Frontal cortex (tissue), 3 donors: ENCODE measurements at regions not wholly inside any gene's neighbourhood (a gene's known extent, or its start where the extent isn't known, plus 50 kb on each side); places are given as distances from the start of the nearest gene placed in this dataset.

Experiments
- DNase-seq, 2 donors: peaks; one replicate each; pipeline ENCODE4 v3.0.0; 2012; ENCODE audit warnings: low spot score in 2 of 2
- FAIRE-seq: peaks from 2 replicates; lab custom pipeline; 2012; peaks lifted over from hg19 to GRCh38; lab: Jason Lieb, UNC
- donor health status: control.
- donor health status: control.
- donor health status: control.

- FAIRE-seq, result no peak
- DNase-seq, result no peak
Observed at GRCh38 chr4:156659570-156659969, 312.0 kb downstream of the PDGFC start.

- FAIRE-seq (no peak), DNase-seq (no peak)
Observed at GRCh38 chr4:156656896-156657295, 314.7 kb downstream of the PDGFC start.

GRCh38 chr4:156654410-156654809 lies 317.2 kb downstream of the PDGFC start:
- no peak for FAIRE-seq
- no peak for DNase-seq

- FAIRE-seq, result no peak
- DNase-seq, result no peak
Observed at GRCh38 chr4:156643826-156644225, 327.8 kb downstream of the PDGFC start.

GRCh38 chr4:156642161-156642560 lies 329.4 kb downstream of the PDGFC start:
- FAIRE-seq, result no peak
- DNase-seq, result no peak

GRCh38 chr4:156638925-156639605 lies 332.5 kb downstream of the PDGFC start:
- FAIRE-seq (no peak), DNase-seq (no peak)

GRCh38 chr4:156638334-156638733 lies 333.3 kb downstream of the PDGFC start:
- no peak for FAIRE-seq

GRCh38 chr4:156636381-156636780 lies 335.2 kb downstream of the PDGFC start:
- no peak for DNase-seq

More at GRCh38 chr4:156638334-156638733, 333.3 kb downstream of the PDGFC start:
- DNase-seq, result no peak

GRCh38 chr4:156635051-156635450 lies 336.5 kb downstream of the PDGFC start:
- FAIRE-seq, result no peak
- DNase-seq, result no peak

More at GRCh38 chr4:156636381-156636780, 335.2 kb downstream of the PDGFC start:
- no peak for FAIRE-seq

- DNase-seq (no peak), FAIRE-seq (peak; percentile 53)
Observed at GRCh38 chr4:156634612-156635011, 337.0 kb downstream of the PDGFC start.

GRCh38 chr4:156633847-156634246 lies 337.8 kb downstream of the PDGFC start:
- DNase-seq (no peak), FAIRE-seq (no peak)

GRCh38 chr4:156628858-156629257 lies 342.7 kb downstream of the PDGFC start:
- DNase-seq (no peak), FAIRE-seq (no peak)

GRCh38 chr4:156623376-156623775 lies 348.2 kb downstream of the PDGFC start:
- DNase-seq (no peak), FAIRE-seq (no peak)

GRCh38 chr4:156620786-156621185 lies 350.8 kb downstream of the PDGFC start:
- no peak for FAIRE-seq
- no peak for DNase-seq

GRCh38 chr4:156619154-156619934 lies 352.3 kb downstream of the PDGFC start:
- no peak for FAIRE-seq
- DNase-seq, result no peak

- DNase-seq (no peak), FAIRE-seq (no peak)
Observed at GRCh38 chr4:156615066-156615531, 356.5 kb downstream of the PDGFC start.

GRCh38 chr4:156614536-156614935 lies 357.1 kb downstream of the PDGFC start:
- DNase-seq (no peak), FAIRE-seq (no peak)

- no peak for FAIRE-seq
- no peak for DNase-seq
Observed at GRCh38 chr4:156609421-156609820, 362.2 kb downstream of the PDGFC start.

- FAIRE-seq, result no peak
- no peak for DNase-seq
Observed at GRCh38 chr4:156608651-156609050, 362.9 kb downstream of the PDGFC start.

GRCh38 chr4:156607478-156607857 lies 364.1 kb downstream of the PDGFC start:
- no peak for FAIRE-seq
- DNase-seq, result no peak
